IMR-90 (cell line): ENCODE measurements at regions not wholly inside any gene's neighbourhood (a gene's known extent, or its start where the extent isn't known, plus 50 kb on each side); places are given as distances from the start of the nearest gene placed in this dataset.

ENCODE experiments used
- ATAC-seq: fragments of 200-7000 bp; cut with Tn5 transposase; 2 replicates; pipeline ENCODE4 v1.9.1; 2020; ENCODE audit warnings: low read depth, mild to moderate bottlenecking, moderate library complexity
- BruUV-seq: library from RNA; stranded (reverse); fragments of 400-500 nt; replicated peaks from 2 replicates; lab custom pipeline; 2021; lab: Mats Ljungman, UMichigan
- CTCF ChIA-PET: fragments of 300-600 bp; formaldehyde crosslinking; extraction: SDS; loops from one replicate; lab custom pipeline; 2021; ENCODE audit warnings: antibody characterized with exemption; lab: Yijun Ruan, JAX
- POLR2A ChIA-PET: fragments of 300-600 bp; sonication (Branson Sonifier 250); formaldehyde crosslinking; loops from one replicate; lab custom pipeline; 2022; ENCODE audit warnings: antibody characterized with exemption; ENCODE audit not compliant: unreplicated experiment; lab: Charles Lee
- DNase-seq: peaks from one replicate; pipeline ENCODE4 v3.0.0; 2013
- H2AFZ ChIP-seq: replicated peaks from 2 replicates; pipeline ENCODE3; 2013; ENCODE audit warnings: low read length, mild to moderate bottlenecking; ENCODE audit not compliant: poor library complexity
- H2AK5ac ChIP-seq: 2 replicates; pipeline ENCODE4 v1.6.1; 2013; ENCODE audit warnings: low read depth, low read length, inconsistent platforms
- H2AK9ac ChIP-seq: replicated peaks from 2 replicates; pipeline ENCODE3; 2013; ENCODE audit warnings: mild to moderate bottlenecking, low read depth, low read length, moderate library complexity; ENCODE audit not compliant: poor library complexity
- H2BK120ac ChIP-seq: 2 replicates; pipeline ENCODE4 v1.6.1; 2013; ENCODE audit warnings: low read depth, low read length, inconsistent platforms
- H2BK15ac ChIP-seq: 3 replicates; pipeline ENCODE4 v1.6.1; 2013; ENCODE audit warnings: low read depth, low read length, inconsistent platforms
- H2BK20ac ChIP-seq: 2 replicates; pipeline ENCODE4 v1.6.1; 2013; ENCODE audit warnings: low read depth, mild to moderate bottlenecking, inconsistent platforms, low read length, moderate library complexity
- H2BK5ac ChIP-seq: 2 replicates; pipeline ENCODE4 v1.6.1; 2013; ENCODE audit warnings: mild to moderate bottlenecking, low read depth, low read length, inconsistent platforms; ENCODE audit not compliant: poor library complexity, severe bottlenecking
- H3K14ac ChIP-seq: replicated peaks from 2 replicates; pipeline ENCODE4 v1.6.1; 2013; ENCODE audit warnings: low read depth, low read length, inconsistent platforms
- H3K18ac ChIP-seq: 2 replicates; pipeline ENCODE4 v1.6.1; 2013; ENCODE audit warnings: low read depth, low read length, control low read depth
- H3K23ac ChIP-seq: 2 replicates; pipeline ENCODE4 v1.6.1; 2013; ENCODE audit warnings: low read depth, low read length, inconsistent platforms
- H3K27ac ChIP-seq: 2 replicates; pipeline ENCODE4 v1.5.1; 2013; ENCODE audit warnings: mild to moderate bottlenecking, control low read depth, low read length; ENCODE audit not compliant: insufficient read depth
- H3K27me3 ChIP-seq: 2 replicates; pipeline ENCODE4 v1.6.1; 2013; ENCODE audit warnings: low read length; ENCODE audit not compliant: control insufficient read depth, insufficient read depth
- H3K36me3 ChIP-seq: 2 replicates; pipeline ENCODE4 v1.6.1; 2013; ENCODE audit warnings: low read length, mixed read lengths; ENCODE audit not compliant: control insufficient read depth, insufficient read depth
- H3K4ac ChIP-seq: 2 replicates; pipeline ENCODE4 v1.6.1; 2013; ENCODE audit warnings: low read depth, low read length, inconsistent platforms
- H3K4me1 ChIP-seq: 2 replicates; pipeline ENCODE4 v1.6.1; 2013; ENCODE audit warnings: low read length, mixed read lengths; ENCODE audit not compliant: control insufficient read depth, insufficient read depth
- H3K4me2 ChIP-seq: 2 replicates; pipeline ENCODE4 v1.6.1; 2013; ENCODE audit warnings: low read depth, mild to moderate bottlenecking, control low read depth, low read length, moderate library complexity
- H3K4me3 ChIP-seq: 2 replicates; pipeline ENCODE4 v1.5.1; 2013; ENCODE audit warnings: low read depth, mild to moderate bottlenecking, control low read depth, low read length, moderate library complexity; ENCODE audit not compliant: insufficient read depth
- H3K56ac ChIP-seq: 2 replicates; pipeline ENCODE4 v1.6.1; 2013; ENCODE audit warnings: low read length, inconsistent platforms; ENCODE audit not compliant: insufficient read depth; ENCODE audit errors: extremely low read depth
- H3K79me1 ChIP-seq, 2 experiments: 2 replicates each; pipeline ENCODE4 v1.6.1; 2013; ENCODE audit warnings: low read length in 2 of 2, inconsistent platforms in 1 of 2, low read depth in 1 of 2
- H3K9ac ChIP-seq: 2 replicates; pipeline ENCODE4 v1.6.1; 2013; ENCODE audit warnings: low read depth, low read length, control low read depth
- H3K9me1 ChIP-seq: 2 replicates; pipeline ENCODE4 v1.6.1; 2013; ENCODE audit warnings: low read length, inconsistent platforms; ENCODE audit not compliant: insufficient read depth
- H3K9me3 ChIP-seq: 2 replicates; pipeline ENCODE4 v1.6.1; 2013; ENCODE audit warnings: low read length; ENCODE audit not compliant: control insufficient read depth, insufficient read depth
- H4K20me1 ChIP-seq: 2 replicates; pipeline ENCODE4 v1.6.1; 2013; ENCODE audit warnings: low read length, inconsistent platforms; ENCODE audit not compliant: insufficient read depth
- H4K5ac ChIP-seq: 2 replicates; pipeline ENCODE4 v1.6.1; 2013; ENCODE audit warnings: mild to moderate bottlenecking, low read depth, low read length, control low read depth
- H4K8ac ChIP-seq, 2 experiments: 2 replicates each; pipeline ENCODE4 v1.6.1; 2013; ENCODE audit warnings: low read depth in 2 of 2, low read length in 2 of 2, control low read depth in 1 of 2, inconsistent platforms in 1 of 2
- H4K91ac ChIP-seq: 2 replicates; pipeline ENCODE4 v1.6.1; 2013; ENCODE audit warnings: low read depth, low read length, inconsistent platforms; ENCODE audit not compliant: insufficient read depth
- BHLHE40 ChIP-seq: fragments of 150-350 bp; IDR thresholded peaks from 2 replicates; pipeline ENCODE4 v1.6.1; 2016; ENCODE audit warnings: mild to moderate bottlenecking, low read depth, low read length
- CHD1 ChIP-seq: IDR thresholded peaks from 2 replicates; pipeline ENCODE4 v1.6.1; 2012; ENCODE audit warnings: low read depth, low read length, improper control_type of control experiment
- CTCF ChIP-seq: conservative IDR thresholded peaks from 2 replicates; pipeline ENCODE4 v1.5.1; 2012; ENCODE audit warnings: mild to moderate bottlenecking, low read depth, low read length, improper control_type of control experiment
- MXI1 ChIP-seq: IDR thresholded peaks from 2 replicates; pipeline ENCODE4 v1.6.1; 2012; ENCODE audit warnings: low read depth, mild to moderate bottlenecking, low read length, moderate library complexity, borderline replicate concordance
- RAD21 ChIP-seq: IDR thresholded peaks from 2 replicates; pipeline ENCODE4 v1.6.1; 2012; ENCODE audit warnings: low read length, improper control_type of control experiment
- USF2 ChIP-seq: fragments of 150-350 bp; IDR thresholded peaks from 2 replicates; pipeline ENCODE4 v1.6.1; 2017; ENCODE audit warnings: mild to moderate bottlenecking, antibody characterized with exemption, low read length, low read depth
- WGBS, 2 experiments: methylation state at CpG; one replicate each; pipeline versions ENCODE4 v1.1.5 to v1.1.7; 2013; ENCODE audit warnings: missing lambda C conversion rate in 2 of 2; ENCODE audit not compliant: insufficient read length in 1 of 2; ENCODE audit errors: extremely low coverage in 2 of 2; 5-methylcytosine and 5-hydroxymethylcytosine counted together
- dilution Hi-C: fragments of 300-500 bp; cut with HindIII; formaldehyde crosslinking; loops from one replicate; pipeline ENCODE4 v1.14.3; 2018; ENCODE audit warnings: low sequenced_read_pairs; ENCODE audit not compliant: unreplicated experiment
- in situ Hi-C: fragments of 300-500 bp; cut with MboI; formaldehyde crosslinking; loops from 3 replicates; pipeline ENCODE4 v1.14.3; 2019; ENCODE audit warnings: low sequenced_read_pairs, inconsistent platforms, mixed read lengths
- intact Hi-C: fragments of 100-400 bp; cut with micrococcal nuclease; formaldehyde crosslinking; loops from 2 replicates; pipeline ENCODE4 v1.10.0; 2022

GRCh38 chr14:94906577-94906976 lies 136.7 kb upstream of the GSC start:
- Histone ChIP-seq H3K27me3 (no peaks in the 10 kb centered on the region), H2BK120ac (no peak overlapping the region), H3K36me3 (no peaks in the 10 kb centered on the region), H3K27ac (no peak overlapping the region), H3K56ac (no peak overlapping the region), H3K23ac (no peak overlapping the region), H2AFZ (no peak overlapping the region), H2AK9ac (no peak overlapping the region), H2AK5ac (no peak overlapping the region), H3K9me3 (peaks cover 13% of the 10 kb centered on the region; the same call in 1 of the 2 replicates), H2BK20ac (no peak overlapping the region), H3K9me1 (no peaks in the 10 kb centered on the region), H3K18ac (no peak overlapping the region), H4K8ac (no peak overlapping the region), H3K4me2 (no peak overlapping the region), H4K91ac (no peak overlapping the region), H3K4me3 (no peak overlapping the region), H3K14ac (no peak overlapping the region), H3K79me1 (no peaks in the 10 kb centered on the region), H4K5ac (no peak overlapping the region), H4K20me1 (no peaks in the 10 kb centered on the region), H3K9ac (no peak overlapping the region), H3K4ac (no peak overlapping the region), H2BK15ac (no peak overlapping the region), H3K4me1 (no peaks in the 10 kb centered on the region; the same call in none of the 2 replicates), H2BK5ac (no peak overlapping the region)
- ChIA-PET CTCF (no interaction called here), POLR2A (no interaction called here)
- in situ Hi-C loops: no loop called here
- DNase-seq: no peak
- intact Hi-C loops: no loop called here
- BruUV-seq: no TSS peak
- no peak for TF ChIP-seq USF2
- no peak for TF ChIP-seq CHD1
- TF ChIP-seq BHLHE40: no peak
- no peak for TF ChIP-seq CTCF
- TF ChIP-seq MXI1: no peak
- no peak for TF ChIP-seq RAD21
- dilution Hi-C loops: no loop called here
- no peak for ATAC-seq
- whole genome bisulfite sequencing, 2 experiments: 0% methylated on average over 1 of the region's 4 CpGs; no CpG with 5 or more reads in 1 of the 2 experiments
